DND-41 (cell line): ENCODE measurements at regions not wholly inside any gene's neighbourhood (a gene's known extent, or its start where the extent isn't known, plus 50 kb on each side); places are given as distances from the start of the nearest gene placed in this dataset.

Source experiments
- CTCF ChIP-seq: IDR thresholded peaks from 2 replicates; pipeline ENCODE4 v1.5.1; 2012; ENCODE audit warnings: borderline replicate concordance, low read length, moderate library complexity, mild to moderate bottlenecking; ENCODE audit not compliant: poor library complexity, severe bottlenecking; ENCODE audit errors: extremely low read depth
- EZH2 ChIP-seq: IDR thresholded peaks from 3 replicates; pipeline ENCODE4 v1.6.1; 2012; ENCODE audit warnings: borderline replicate concordance, low read depth, mild to moderate bottlenecking, moderate library complexity, low read length, inconsistent platforms; ENCODE audit not compliant: severe bottlenecking

- TF ChIP-seq CTCF (no peak), EZH2 (no peak)
These were observed 786.9 kb downstream of the EPHA4 start for GRCh38 chr2:220785178-220785577.
